Fibroblast of mammary gland (primary cell): ENCODE measurements at regions not wholly inside any gene's neighbourhood (a gene's known extent, or its start where the extent isn't known, plus 50 kb on each side); places are given as distances from the start of the nearest gene placed in this dataset.
"Not testable (repeated sequence)": the region's sequence is repeated elsewhere in the genome, so short reads cannot be mapped to it uniquely, and the experiment has no call there.

Experiments used
- DNase-seq: peaks from one replicate; pipeline ENCODE4 v3.0.0-alpha.2; 2010; ENCODE audit warnings: low read depth
- H3K4me3 ChIP-seq: 2 replicates; pipeline ENCODE4 v1.5.1; 2011; ENCODE audit warnings: low read depth, mild to moderate bottlenecking, low read length, moderate library complexity; ENCODE audit not compliant: control insufficient read depth
- TF ChIP-seq, protein P1 (sequence below): conservative IDR thresholded peaks from 2 replicates; pipeline ENCODE4 v1.5.1; 2011; ENCODE audit warnings: low read depth, low read length, inconsistent platforms; ENCODE audit not compliant: control insufficient read depth, insufficient read depth

GRCh38 chr9:95718263-95718662, 157.2 kb upstream of the ERCC6L2 start:
- no peak for DNase-seq
- TF ChIP-seq, protein P1, sequence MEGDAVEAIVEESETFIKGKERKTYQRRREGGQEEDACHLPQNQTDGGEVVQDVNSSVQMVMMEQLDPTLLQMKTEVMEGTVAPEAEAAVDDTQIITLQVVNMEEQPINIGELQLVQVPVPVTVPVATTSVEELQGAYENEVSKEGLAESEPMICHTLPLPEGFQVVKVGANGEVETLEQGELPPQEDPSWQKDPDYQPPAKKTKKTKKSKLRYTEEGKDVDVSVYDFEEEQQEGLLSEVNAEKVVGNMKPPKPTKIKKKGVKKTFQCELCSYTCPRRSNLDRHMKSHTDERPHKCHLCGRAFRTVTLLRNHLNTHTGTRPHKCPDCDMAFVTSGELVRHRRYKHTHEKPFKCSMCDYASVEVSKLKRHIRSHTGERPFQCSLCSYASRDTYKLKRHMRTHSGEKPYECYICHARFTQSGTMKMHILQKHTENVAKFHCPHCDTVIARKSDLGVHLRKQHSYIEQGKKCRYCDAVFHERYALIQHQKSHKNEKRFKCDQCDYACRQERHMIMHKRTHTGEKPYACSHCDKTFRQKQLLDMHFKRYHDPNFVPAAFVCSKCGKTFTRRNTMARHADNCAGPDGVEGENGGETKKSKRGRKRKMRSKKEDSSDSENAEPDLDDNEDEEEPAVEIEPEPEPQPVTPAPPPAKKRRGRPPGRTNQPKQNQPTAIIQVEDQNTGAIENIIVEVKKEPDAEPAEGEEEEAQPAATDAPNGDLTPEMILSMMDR = no peak
- no peak overlapping the region for H3K4me3 ChIP-seq

DNA sequence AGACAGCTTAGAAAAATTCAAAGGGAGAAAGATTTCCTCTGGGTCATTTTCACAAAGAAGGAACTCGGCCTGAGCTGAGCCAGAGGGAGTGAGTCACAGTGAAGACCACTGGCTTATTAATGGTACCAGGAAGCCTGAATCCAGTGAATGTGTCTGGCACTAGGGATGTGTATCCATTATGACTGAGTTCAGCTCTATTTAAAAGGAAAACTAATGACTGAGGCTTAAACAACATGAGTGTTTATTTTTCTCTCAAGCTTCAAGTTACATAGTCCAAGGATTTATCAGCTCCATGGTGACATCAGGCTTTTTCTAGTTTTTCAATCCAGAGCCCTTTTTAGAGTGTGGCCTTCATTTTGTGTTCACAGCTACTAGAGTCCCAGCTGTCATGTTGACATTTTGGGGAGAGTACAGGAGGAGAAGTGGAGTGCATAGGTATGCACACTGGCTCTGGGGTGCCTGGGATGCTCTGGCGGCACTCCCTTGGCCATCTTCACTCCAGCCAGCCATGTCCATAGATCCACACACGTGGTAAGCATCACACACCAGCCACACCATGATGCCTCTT, 159.5 kb upstream of the ERCC6L2 start:
- TF ChIP-seq, protein P1 = no peak
- no peak overlapping the region for H3K4me3 ChIP-seq
- no peak for DNase-seq

- no peak for DNase-seq
- TF ChIP-seq, protein P1 = no peak
- H3K4me3 ChIP-seq = no peak overlapping the region
Observed at GRCh38 chr9:95710446-95710845, 165.0 kb upstream of the ERCC6L2 start.

GRCh38 chr9:95696701-95697100, 178.8 kb upstream of the ERCC6L2 start:
- no peak for DNase-seq
- H3K4me3 ChIP-seq = no peak overlapping the region
- TF ChIP-seq, protein P1 = no peak

GRCh38 chr9:95691435-95691834, 174.7 kb upstream of the PTCH1 start:
- TF ChIP-seq, protein P1 = no peak
- no peak overlapping the region for H3K4me3 ChIP-seq
- no peak for DNase-seq

GRCh38 chr9:95689669-95690068, 172.9 kb upstream of the PTCH1 start:
- no peak overlapping the region for H3K4me3 ChIP-seq
- DNase-seq = no peak
- TF ChIP-seq, protein P1 = no peak

GRCh38 chr9:95684516-95684915, 167.7 kb upstream of the PTCH1 start:
- TF ChIP-seq, protein P1 = no peak
- DNase-seq = no peak
- no peak overlapping the region for H3K4me3 ChIP-seq

DNA sequence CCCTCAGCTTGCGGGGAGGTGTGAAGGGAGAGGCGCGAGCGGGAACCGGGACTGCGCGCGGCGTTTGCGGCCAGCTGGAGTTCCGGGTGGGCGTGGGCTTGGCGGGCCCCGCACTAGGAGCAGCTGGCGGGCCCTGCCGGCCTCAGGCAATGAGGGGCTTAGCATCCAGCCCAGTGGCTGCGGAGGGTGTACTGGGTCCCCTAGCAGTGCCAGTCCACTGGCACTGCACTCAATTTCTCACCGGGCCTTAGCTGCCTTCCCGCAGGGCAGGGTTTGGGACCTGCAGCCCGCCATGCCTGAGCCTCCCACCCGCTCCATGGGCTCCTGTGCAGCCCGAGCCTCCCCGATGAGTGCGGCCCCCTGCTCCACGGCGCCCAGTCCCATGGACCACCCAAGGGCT, 163.5 kb upstream of the PTCH1 start:
- not testable (repeated sequence) for DNase-seq, H3K4me3 ChIP-seq
